C4-2B (cell line): ENCODE measurements at regions not wholly inside any gene's neighbourhood (a gene's known extent, or its start where the extent isn't known, plus 50 kb on each side); places are given as distances from the start of the nearest gene placed in this dataset.

Experiments used
- ZFX ChIP-seq: fragments of 450-650 bp; IDR thresholded peaks from 2 replicates; pipeline ENCODE4 v1.6.1; 2017
- TF ChIP-seq, protein P1 (sequence below): fragments of 450-650 bp; conservative IDR thresholded peaks from 2 replicates; pipeline ENCODE4 v1.5.1; 2017; ENCODE audit warnings: mild to moderate bottlenecking

DNA sequence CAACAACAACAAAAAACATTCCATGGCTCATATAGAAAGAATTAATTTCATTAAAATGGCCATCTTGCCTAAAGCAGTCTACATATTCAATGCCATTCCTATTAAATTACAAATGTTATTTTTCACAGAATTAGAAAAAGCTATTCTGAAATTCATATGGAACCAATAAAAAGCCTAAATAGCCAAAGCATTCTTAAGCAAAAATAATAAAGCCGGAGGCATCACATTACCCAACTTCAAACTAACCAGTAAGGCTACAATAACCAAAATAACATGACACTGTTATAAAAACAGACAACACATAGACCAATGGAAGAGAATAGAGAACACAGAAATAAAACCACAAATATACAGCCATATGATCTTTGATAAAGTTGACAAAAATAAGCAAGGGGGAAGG lies 330.4 kb downstream of the KIF20B start:
- TF ChIP-seq, protein P1, sequence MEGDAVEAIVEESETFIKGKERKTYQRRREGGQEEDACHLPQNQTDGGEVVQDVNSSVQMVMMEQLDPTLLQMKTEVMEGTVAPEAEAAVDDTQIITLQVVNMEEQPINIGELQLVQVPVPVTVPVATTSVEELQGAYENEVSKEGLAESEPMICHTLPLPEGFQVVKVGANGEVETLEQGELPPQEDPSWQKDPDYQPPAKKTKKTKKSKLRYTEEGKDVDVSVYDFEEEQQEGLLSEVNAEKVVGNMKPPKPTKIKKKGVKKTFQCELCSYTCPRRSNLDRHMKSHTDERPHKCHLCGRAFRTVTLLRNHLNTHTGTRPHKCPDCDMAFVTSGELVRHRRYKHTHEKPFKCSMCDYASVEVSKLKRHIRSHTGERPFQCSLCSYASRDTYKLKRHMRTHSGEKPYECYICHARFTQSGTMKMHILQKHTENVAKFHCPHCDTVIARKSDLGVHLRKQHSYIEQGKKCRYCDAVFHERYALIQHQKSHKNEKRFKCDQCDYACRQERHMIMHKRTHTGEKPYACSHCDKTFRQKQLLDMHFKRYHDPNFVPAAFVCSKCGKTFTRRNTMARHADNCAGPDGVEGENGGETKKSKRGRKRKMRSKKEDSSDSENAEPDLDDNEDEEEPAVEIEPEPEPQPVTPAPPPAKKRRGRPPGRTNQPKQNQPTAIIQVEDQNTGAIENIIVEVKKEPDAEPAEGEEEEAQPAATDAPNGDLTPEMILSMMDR, result no peak
- no peak for TF ChIP-seq ZFX
